Ovary (tissue), 7 donors: ENCODE measurements at regions not wholly inside any gene's neighbourhood (a gene's known extent, or its start where the extent isn't known, plus 50 kb on each side); places are given as distances from the start of the nearest gene placed in this dataset.

Experiments
- DNase-seq, 5 donors: peaks; one replicate each; pipeline ENCODE4 v3.0.0-alpha.2; 2019 to 2020
- H3K27ac ChIP-seq, 2 donors: fragments of 200-600 bp; one replicate each; pipeline versions ENCODE4 v1.5.1 to v1.8.0; 2019 to 2022
- H3K27me3 ChIP-seq: fragments of 200-600 bp; one replicate; pipeline ENCODE4 v1.8.0; 2022
- H3K36me3 ChIP-seq: fragments of 200-600 bp; sonication (generic); one replicate; pipeline ENCODE4 v1.5.1; 2019
- H3K4me1 ChIP-seq: one replicate; pipeline ENCODE4 v1.8.1; 2013; ENCODE audit warnings: mild to moderate bottlenecking, moderate library complexity; ENCODE audit not compliant: insufficient read depth
- H3K4me3 ChIP-seq: fragments of 200-600 bp; sonication (generic); one replicate; pipeline ENCODE4 v1.5.1; 2017
- H3K9me3 ChIP-seq, 2 donors: fragments of 200-600 bp in 1 of 2; sonication (generic) in 1 of 2; one replicate each; pipeline versions ENCODE4 v1.5.1 to v1.8.1; 2013 to 2019; ENCODE audit warnings: mild to moderate bottlenecking in 1 of 2, moderate library complexity in 1 of 2
- EP300 ChIP-seq: sonication (generic); formaldehyde crosslinking; IDR thresholded peaks from one replicate; pipeline ENCODE4 v1.6.1; 2017; ENCODE audit warnings: antibody characterized with exemption
- POLR2A ChIP-seq: fragments of 450-650 bp; IDR thresholded peaks from one replicate; pipeline ENCODE4 v1.6.1; 2017; ENCODE audit warnings: antibody characterized with exemption, mild to moderate bottlenecking, moderate library complexity
- WGBS, 3 donors: extraction: QIAGEN DNeasy Blood & Tissue Kit in 1 of 3; methylation state at CpG; one replicate each; pipeline versions ENCODE4 v1.1.5 to v1.1.7; 2013 to 2017; 5-methylcytosine and 5-hydroxymethylcytosine counted together
- intact Hi-C, 4 donors: fragments of 100-400 bp; cut with DNase I; formaldehyde crosslinking; loops; one replicate each; pipeline versions ENCODE4 v1.11.0 to v1.15.1; 2022 to 2023
- TF ChIP-seq, protein P1 (sequence below), 3 donors: fragments of 450-650 bp in 2 of 3; fragments of 200-600 bp in 1 of 3; IDR thresholded peaks; one replicate each; pipeline versions ENCODE4 v1.5.1 to v1.8.0; 2016 to 2022; ENCODE audit warnings: antibody characterized with exemption in 3 of 3, mild to moderate bottlenecking in 1 of 3
- donor health status: DM: no; HTN: no; CAD: no; lungs with moderate emphysema.
- donor health status: DM: no; HTN: no; CAD: no.
- donor health status: Bipolar disorder and iron deficiency.
- donor health status: DM: no; HTN: no; CAD: no.
- donor health status: DM: yes; HTN: yes; CAD: no.

DNA sequence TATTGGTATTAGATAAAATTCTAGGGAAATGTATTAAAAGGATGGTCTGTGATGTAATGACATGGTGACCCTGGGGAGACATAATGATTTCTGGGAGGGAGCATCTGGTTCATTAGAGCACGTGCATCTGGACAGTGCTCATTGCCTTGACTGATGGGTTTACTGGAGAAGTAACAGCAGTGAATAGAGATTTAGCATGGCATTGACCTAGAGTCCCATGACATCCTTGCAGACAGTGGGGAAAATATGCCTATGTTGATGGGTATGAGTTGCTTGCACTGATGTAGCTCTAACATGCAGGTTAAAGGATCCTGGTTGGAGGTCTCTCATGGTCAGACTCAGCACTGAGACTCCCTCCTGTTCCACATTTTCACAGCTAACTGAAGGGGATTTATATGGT is 164.1 kb upstream of the OLIG3 start:
- Histone ChIP-seq H3K9me3 (peaks cover 0 to 2% of the 10 kb centered on the region in 2 donors), H3K27me3 (no peaks in the 10 kb centered on the region), H3K4me1 (no peaks in the 10 kb centered on the region), H3K36me3 (no peaks in the 10 kb centered on the region), H3K27ac (no peak overlapping the region), H3K4me3 (no peak overlapping the region)
- DNase-seq = no peak
- intact Hi-C loops = no loop called here
- TF ChIP-seq, protein P1, sequence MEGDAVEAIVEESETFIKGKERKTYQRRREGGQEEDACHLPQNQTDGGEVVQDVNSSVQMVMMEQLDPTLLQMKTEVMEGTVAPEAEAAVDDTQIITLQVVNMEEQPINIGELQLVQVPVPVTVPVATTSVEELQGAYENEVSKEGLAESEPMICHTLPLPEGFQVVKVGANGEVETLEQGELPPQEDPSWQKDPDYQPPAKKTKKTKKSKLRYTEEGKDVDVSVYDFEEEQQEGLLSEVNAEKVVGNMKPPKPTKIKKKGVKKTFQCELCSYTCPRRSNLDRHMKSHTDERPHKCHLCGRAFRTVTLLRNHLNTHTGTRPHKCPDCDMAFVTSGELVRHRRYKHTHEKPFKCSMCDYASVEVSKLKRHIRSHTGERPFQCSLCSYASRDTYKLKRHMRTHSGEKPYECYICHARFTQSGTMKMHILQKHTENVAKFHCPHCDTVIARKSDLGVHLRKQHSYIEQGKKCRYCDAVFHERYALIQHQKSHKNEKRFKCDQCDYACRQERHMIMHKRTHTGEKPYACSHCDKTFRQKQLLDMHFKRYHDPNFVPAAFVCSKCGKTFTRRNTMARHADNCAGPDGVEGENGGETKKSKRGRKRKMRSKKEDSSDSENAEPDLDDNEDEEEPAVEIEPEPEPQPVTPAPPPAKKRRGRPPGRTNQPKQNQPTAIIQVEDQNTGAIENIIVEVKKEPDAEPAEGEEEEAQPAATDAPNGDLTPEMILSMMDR (IDR thresholded peaks at IDR 0.05) = no peak
- TF ChIP-seq EP300 (no peak), POLR2A (no peak)
- WGBS, 3 donors = 55 to 64% (median 64%) methylated on average over 1 of the region's 1 CpG

DNA sequence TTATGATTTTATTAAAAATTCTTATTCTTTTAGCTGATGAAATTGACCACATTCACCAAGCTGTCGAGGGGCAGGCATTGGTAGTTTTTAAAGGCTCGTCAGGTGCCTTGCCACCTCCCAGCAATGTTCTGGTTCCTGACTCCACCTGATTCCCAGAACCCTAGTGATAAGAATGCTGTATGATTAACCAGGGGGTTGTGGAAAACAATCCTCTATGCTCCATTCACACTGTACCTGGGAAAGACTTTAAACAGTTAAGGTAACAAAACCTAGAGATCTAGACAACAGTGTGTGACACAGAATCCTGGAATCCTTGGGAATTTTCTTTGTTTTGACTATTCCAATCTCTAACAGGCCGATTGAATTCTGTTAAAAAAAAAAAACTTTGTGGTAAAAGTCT is 165.7 kb upstream of the OLIG3 start:
- TF ChIP-seq POLR2A (no peak), EP300 (no peak)
- TF ChIP-seq, protein P1 (IDR thresholded peaks at IDR 0.05) = no peak
- WGBS, 3 donors = 64 to 71% (median 67%) methylated on average over 3 of the region's 3 CpGs
- no peaks in the 10 kb centered on the region for H3K27me3 ChIP-seq
- H3K36me3 ChIP-seq = no peaks in the 10 kb centered on the region
- no peaks in the 10 kb centered on the region for H3K4me1 ChIP-seq
- H3K9me3 ChIP-seq = no peaks in the 10 kb centered on the region
- DNase-seq = no peak
- no peak overlapping the region for H3K4me3 ChIP-seq
- intact Hi-C loops = no loop called here
- no peak overlapping the region for H3K27ac ChIP-seq

DNA sequence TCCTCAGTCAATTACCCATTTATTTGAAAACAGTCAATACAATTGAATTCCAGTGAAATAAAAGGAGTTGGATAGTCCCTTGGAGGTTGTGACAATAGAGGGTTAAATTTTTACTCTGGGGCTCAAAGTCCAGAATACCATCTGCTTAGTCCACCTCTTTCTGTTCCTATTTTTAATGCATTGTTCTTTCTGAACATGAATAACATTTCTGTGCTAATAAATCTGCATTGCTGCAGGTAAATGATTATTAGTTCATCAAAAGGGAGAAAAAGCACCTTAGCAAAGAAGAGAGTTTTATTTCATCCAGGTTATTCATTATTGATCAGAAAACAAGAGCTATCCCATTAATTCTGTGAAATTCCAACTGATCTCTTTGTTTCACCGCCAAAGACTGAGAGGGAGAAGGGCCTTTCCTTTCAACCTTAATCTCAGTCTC is 166.1 kb upstream of the OLIG3 start:
- no peak for DNase-seq
- Histone ChIP-seq H3K4me1 (no peaks in the 10 kb centered on the region), H3K36me3 (no peaks in the 10 kb centered on the region), H3K27me3 (no peaks in the 10 kb centered on the region), H3K27ac (no peak overlapping the region), H3K9me3 (no peaks in the 10 kb centered on the region), H3K4me3 (no peak overlapping the region)
- TF ChIP-seq, protein P1 (IDR thresholded peaks at IDR 0.05) = no peak
- TF ChIP-seq EP300 = no peak
- TF ChIP-seq POLR2A = no peak
- intact Hi-C loops = no loop called here
- WGBS, 3 donors = 88 to 92% (median 89%) methylated on average over 1 of the region's 1 CpG

DNA sequence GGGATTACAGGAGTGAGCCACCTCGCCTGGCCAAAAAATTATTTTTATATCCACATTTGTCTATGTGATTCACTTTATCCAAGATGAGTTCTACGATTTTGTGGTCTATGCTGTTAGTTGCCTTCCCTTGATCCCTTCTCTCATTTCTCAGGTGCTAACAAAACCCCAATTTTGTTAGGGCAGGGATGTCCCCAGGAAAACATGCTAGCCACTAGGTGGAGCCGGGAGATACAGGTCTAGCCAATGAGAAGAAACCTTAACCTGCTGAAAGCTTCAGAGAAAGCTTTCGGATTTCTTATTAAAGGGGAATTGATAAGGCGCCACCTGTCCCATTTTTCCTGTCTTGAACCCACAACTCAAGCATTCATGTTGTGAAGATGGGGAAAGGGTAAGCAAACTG is 167.4 kb upstream of the OLIG3 start:
- TF ChIP-seq EP300 = no peak
- TF ChIP-seq, protein P1 (IDR thresholded peaks at IDR 0.05) = peak in 1 of 3 donors; percentile 27
- no peak for TF ChIP-seq POLR2A
- intact Hi-C loops = no loop called here
- Histone ChIP-seq H3K4me3 (no peak overlapping the region), H3K36me3 (no peaks in the 10 kb centered on the region), H3K27ac (no peak overlapping the region), H3K9me3 (no peaks in the 10 kb centered on the region), H3K27me3 (no peaks in the 10 kb centered on the region), H3K4me1 (no peaks in the 10 kb centered on the region)
- peak in 1 of 5 donors; percentile 27 for DNase-seq
- WGBS, 3 donors = 80 to 86% (median 83%) methylated on average over 5 of the region's 5 CpGs

DNA sequence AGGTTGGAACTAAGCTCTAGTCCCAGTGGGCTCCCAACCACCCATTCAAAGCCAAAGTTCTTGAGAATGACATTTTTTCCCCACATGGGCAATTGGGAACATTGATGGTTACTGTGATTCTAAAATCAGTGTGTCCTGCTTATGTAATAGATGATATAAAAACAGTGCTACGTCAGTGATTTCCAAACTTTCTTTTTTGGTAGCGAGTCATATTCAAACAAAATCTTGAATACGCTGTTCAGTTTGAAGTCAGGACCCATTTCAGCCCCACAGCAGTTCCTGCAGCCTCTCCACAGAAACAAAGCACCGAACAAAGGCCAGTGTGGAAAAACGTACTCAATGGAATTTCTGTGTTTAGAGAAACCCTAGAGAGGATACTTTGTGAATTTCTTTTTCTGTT is 170.0 kb upstream of the OLIG3 start:
- H3K27ac ChIP-seq = no peak overlapping the region

More for the DNA sequence above, 170.0 kb upstream of the OLIG3 start:
- WGBS, 3 donors = 42 to 63% (median 48%) methylated on average over 5 of the region's 5 CpGs
- H3K4me1 ChIP-seq = no peaks in the 10 kb centered on the region
- no peaks in the 10 kb centered on the region for H3K27me3 ChIP-seq
- H3K4me3 ChIP-seq = no peak overlapping the region
- no peaks in the 10 kb centered on the region for H3K9me3 ChIP-seq
- DNase-seq = no peak
- intact Hi-C loops = no loop called here
- TF ChIP-seq POLR2A (no peak), EP300 (no peak)
- TF ChIP-seq, protein P1 (IDR thresholded peaks at IDR 0.05) = no peak
- H3K36me3 ChIP-seq = no peaks in the 10 kb centered on the region
